ENCODE measurements at regions not wholly inside any gene's neighbourhood (a gene's known extent, or its start where the extent isn't known, plus 50 kb on each side); places are given as distances from the start of the nearest gene placed in this dataset.

GRCh38 chr2:146850746-146851145 is 994.1 kb upstream of the ACVR2A start:
- no peak overlapping the region for H3K4me3 ChIP-seq
- no peak overlapping the region for H3K27ac Mint-ChIP-seq
- TF ChIP-seq ZNF462 (CRISPR knock-in tag; IDR thresholded peaks at IDR 0.05), result peak; percentile 12; the same call in 1 of the 2 replicates
- no peak for TF ChIP-seq CTCF (conservative IDR thresholded peaks at IDR 0.05; ENCODE audit: low read depth in 2 of 2)
- peaks cover 24% of the 10 kb centered on the region for H3K4me1 Mint-ChIP-seq
- no peak overlapping the region for H3K27ac ChIP-seq (ENCODE audit: low read depth)
- no peak overlapping the region for H2AFZ ChIP-seq
- H3K9me3 Mint-ChIP-seq, result no peaks in the 10 kb centered on the region
- H4K20me1 ChIP-seq (replicated peaks; ENCODE audit: insufficient read depth), result no peaks in the 10 kb centered on the region
- no peaks in the 10 kb centered on the region for H3F3A ChIP-seq (replicated peaks; ENCODE audit: low read depth)
- no peaks in the 10 kb centered on the region for H3K27me3 Mint-ChIP-seq (ENCODE audit: insufficient read depth, low read depth, poor library complexity)
- no peak for DNase-seq (ENCODE audit: low spot score)
- H3K9me2 ChIP-seq (ENCODE audit: insufficient read depth), result 0 out of 2 replicates have a peak, but pooled peaks cover 4% of the 10 kb centered on the region
- no peaks in the 10 kb centered on the region for H3K36me3 ChIP-seq (ENCODE audit: insufficient read depth)
- H3K27me3 ChIP-seq (ENCODE audit: insufficient read depth), result no peaks in the 10 kb centered on the region
- no peaks in the 10 kb centered on the region for H3K79me2 ChIP-seq (replicated peaks; ENCODE audit: insufficient read depth)
- no peak overlapping the region for H3K4me3 Mint-ChIP-seq
- no peak for ATAC-seq
- peaks cover 14% of the 10 kb centered on the region for H3K4me1 ChIP-seq (ENCODE audit: insufficient read depth)
- no peaks in the 10 kb centered on the region for H3K36me3 Mint-ChIP-seq (ENCODE audit: low read depth)
- H3K4me2 ChIP-seq, result no peak overlapping the region

GRCh38 chr2:146847846-146848245 is 997.0 kb upstream of the ACVR2A start:
- Histone ChIP-seq H3K79me2 (replicated peaks; ENCODE audit: insufficient read depth) (no peaks in the 10 kb centered on the region), H3K36me3 (ENCODE audit: insufficient read depth) (no peaks in the 10 kb centered on the region), H3F3A (replicated peaks; ENCODE audit: low read depth) (no peaks in the 10 kb centered on the region), H3K4me1 (ENCODE audit: insufficient read depth) (no peaks in the 10 kb centered on the region), H3K4me3 (no peak overlapping the region), H3K27me3 (ENCODE audit: insufficient read depth) (no peaks in the 10 kb centered on the region), H3K4me2 (no peak overlapping the region; the same call in 1 of the 2 replicates), H3K9me2 (ENCODE audit: insufficient read depth) (0 out of 2 replicates have a peak, but pooled peaks cover 4% of the 10 kb centered on the region), H4K20me1 (replicated peaks; ENCODE audit: insufficient read depth) (no peaks in the 10 kb centered on the region), H2AFZ (no peak overlapping the region), H3K27ac (ENCODE audit: low read depth) (no peak overlapping the region)
- no peaks in the 10 kb centered on the region for H3K36me3 Mint-ChIP-seq (ENCODE audit: low read depth)
- H3K4me3 Mint-ChIP-seq, result no peak overlapping the region
- no peaks in the 10 kb centered on the region for H3K9me3 Mint-ChIP-seq
- peaks cover 4% of the 10 kb centered on the region; the same call in 1 of the 3 replicates for H3K4me1 Mint-ChIP-seq
- no peaks in the 10 kb centered on the region for H3K27me3 Mint-ChIP-seq (ENCODE audit: insufficient read depth, low read depth, poor library complexity)
- ATAC-seq (no peak), DNase-seq (ENCODE audit: low spot score) (no peak)
- H3K27ac Mint-ChIP-seq, result no peak overlapping the region
- TF ChIP-seq POLR2AphosphoS5 (IDR thresholded peaks at IDR 0.05; ENCODE audit: low read depth), result no peak
- TF ChIP-seq CTCF (conservative IDR thresholded peaks at IDR 0.05; ENCODE audit: low read depth in 2 of 2), result no peak
- TF ChIP-seq NANOG (IDR thresholded peaks at IDR 0.05; ENCODE audit: borderline replicate concordance), result no peak
- TF ChIP-seq ZNF331 (CRISPR knock-in tag; IDR thresholded peaks at IDR 0.05; ENCODE audit: low read depth), result no peak
- TF ChIP-seq CREB1 (CRISPR knock-in tag; IDR thresholded peaks at IDR 0.05; ENCODE audit: low read depth), result no peak
- TF ChIP-seq JUNB (IDR thresholded peaks at IDR 0.05; ENCODE audit: unreplicated experiment), result no peak
- no peak for TF ChIP-seq ETS1 (IDR thresholded peaks at IDR 0.05)
- TF ChIP-seq EZH2 (IDR thresholded peaks at IDR 0.05; ENCODE audit: low read depth, unreplicated experiment), result no peak
- no peak for TF ChIP-seq STAT1 (IDR thresholded peaks at IDR 0.05; ENCODE audit: unreplicated experiment)

Measured in GM23338 (cell line).